GOT3 (cell line): ENCODE measurements at regions not wholly inside any gene's neighbourhood (a gene's known extent, or its start where the extent isn't known, plus 50 kb on each side); places are given as distances from the start of the nearest gene placed in this dataset.

Experiments used
- DNase-seq: peaks from one replicate; lab custom pipeline; 2025; ENCODE audit warnings: mixed read lengths; lab: John Stamatoyannopoulos, UW

DNA sequence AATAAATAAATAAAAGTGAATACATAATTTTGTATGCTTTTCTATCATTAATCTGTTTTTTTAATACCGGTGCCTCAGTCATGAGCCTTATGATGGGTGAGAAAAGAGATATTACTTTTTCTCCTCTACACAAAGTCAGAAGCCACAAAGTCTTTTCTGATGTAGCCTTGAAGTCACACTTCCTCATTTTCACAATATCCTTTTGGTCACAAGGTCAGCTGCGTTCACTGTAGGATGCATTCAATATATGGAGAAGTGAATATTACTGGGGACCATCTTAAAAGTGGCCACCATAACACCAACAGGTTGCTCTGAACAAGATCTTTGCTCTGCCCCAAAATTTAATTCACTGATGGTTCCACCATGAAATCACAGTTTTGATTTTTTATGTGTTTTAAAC, 83.3 kb upstream of the TNR start:
- DNase-seq = no peak

DNA sequence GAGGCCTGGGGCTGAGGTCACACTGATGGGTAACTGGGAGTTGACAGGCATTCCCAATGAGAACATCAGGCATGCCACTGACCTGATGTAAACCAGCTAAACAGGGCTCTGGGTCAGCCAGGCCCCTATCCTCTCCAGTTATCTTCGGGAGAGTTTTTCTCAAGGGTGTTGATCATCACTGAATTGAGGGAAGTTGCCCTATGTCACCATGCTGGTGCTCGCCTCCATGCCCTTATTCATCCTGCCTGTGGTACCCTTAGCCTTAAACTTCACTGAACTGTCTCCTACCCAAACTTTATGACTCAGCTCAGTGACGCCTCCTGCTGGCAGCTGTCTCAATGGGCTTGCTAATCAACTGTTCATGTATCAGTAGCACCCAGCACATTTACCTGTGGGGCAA, 80.7 kb upstream of the TNR start:
- no peak for DNase-seq

- DNase-seq = no peak
Measured at GRCh38 chr1:175823406-175823805, 80.0 kb upstream of the TNR start.

DNA sequence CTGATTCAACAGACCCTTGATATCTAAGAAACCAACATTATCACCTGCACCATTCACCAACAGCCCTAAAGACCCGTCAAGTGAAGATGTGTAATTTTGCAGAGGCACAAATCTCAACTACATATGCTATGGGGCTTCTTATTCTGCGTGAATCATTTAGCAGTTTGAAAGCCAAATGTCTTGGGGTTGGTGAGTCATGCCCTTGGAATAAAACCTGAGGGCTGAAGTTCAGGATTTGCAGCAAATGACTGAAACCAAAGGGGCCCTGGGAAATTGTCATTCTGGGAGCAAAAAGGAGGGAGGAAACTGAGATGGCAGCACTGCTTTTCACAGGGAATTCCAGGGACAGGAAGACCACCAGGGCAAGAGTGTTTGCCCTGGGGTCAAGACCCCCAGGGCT, 79.2 kb upstream of the TNR start:
- DNase-seq = no peak

- DNase-seq = no peak
Measured at GRCh38 chr1:175820456-175821025, 77.1 kb upstream of the TNR start.

DNA sequence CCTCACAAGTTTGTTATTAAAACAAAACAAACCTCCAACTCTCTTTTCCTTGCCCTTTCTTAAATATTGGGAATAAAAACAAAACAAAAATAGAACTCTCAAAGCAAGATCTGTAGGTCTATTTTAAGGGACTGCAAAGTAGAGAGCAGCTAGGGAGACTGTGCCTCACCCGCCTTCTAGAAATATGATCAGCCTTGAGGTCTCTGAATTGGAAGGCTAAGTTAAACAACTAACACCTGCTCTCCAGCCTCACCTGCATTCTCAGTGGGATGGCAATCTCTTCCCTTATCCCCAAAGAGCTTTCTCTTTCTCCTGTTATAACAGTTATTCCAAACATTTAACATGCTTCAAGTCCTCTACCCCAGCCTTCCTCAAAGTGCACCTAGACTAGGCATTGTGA, 75.5 kb upstream of the TNR start:
- DNase-seq = no peak

DNA sequence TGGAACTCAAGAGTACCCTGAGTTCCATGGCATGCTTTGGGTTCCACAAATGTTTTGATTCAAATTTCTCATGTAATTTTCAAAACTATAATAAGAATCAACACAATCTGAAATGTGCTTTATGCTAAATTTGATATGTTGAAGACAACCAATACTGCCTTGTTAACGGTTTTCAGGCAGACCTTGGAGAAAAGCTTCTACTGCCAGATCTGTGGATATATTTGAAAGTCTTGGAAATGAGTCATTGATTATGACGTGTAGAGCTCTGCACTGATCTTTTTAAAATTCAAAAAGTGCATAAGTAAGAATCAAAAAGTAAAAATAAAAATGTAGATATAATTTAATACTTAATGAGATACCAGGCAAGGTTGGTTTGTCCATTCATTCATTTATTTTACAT, 74.0 kb upstream of the TNR start:
- DNase-seq = no peak

- no peak for DNase-seq
Measured at GRCh38 chr1:175814885-175815284, 71.5 kb upstream of the TNR start.

- no peak for DNase-seq
Measured at GRCh38 chr1:175812936-175813335, 69.5 kb upstream of the TNR start.

GRCh38 chr1:175810305-175810704, 66.9 kb upstream of the TNR start:
- DNase-seq = no peak

DNA sequence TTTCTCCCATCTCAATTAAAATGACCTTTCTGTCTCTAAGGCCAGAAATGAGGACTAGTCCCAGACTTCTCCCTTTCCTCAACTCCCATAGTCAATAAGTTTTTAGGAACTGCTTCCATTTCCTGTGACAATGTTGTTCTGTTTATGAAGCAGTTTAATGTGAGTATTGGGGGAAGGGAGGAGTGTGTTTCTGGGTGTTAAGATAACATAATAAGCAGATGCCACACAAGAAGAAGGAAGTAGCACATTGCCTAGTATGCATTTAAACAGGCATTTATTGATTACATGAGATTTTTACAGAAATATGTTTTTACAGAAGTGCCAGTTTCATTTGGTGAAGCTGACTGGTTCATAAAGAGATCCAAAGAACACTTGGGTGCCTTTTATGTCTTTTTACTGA, 65.6 kb upstream of the TNR start:
- DNase-seq = no peak

GRCh38 chr1:175808573-175808972, 65.2 kb upstream of the TNR start:
- DNase-seq = no peak

GRCh38 chr1:175804561-175804960, 61.2 kb upstream of the TNR start:
- no peak for DNase-seq

DNA sequence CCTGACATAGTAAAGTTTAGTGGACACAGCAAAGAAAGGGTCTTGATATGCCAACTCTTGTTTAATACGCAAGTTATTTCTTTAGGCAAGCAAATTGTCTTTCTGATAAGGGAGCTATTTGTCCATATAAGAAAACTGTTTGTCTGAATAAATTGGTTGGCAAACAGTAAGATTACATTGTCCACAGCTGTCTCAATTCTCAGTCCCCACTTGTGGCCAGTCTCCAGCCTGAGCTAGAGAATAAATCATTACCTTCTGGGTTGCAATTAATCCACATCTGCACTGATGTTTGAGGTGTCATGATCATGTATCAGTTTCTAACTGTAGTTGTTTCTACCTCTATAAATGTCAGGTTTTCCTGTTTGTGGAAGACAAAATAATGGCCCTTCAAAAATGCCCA, 60.0 kb upstream of the TNR start:
- DNase-seq = no peak

- no peak for DNase-seq
Measured at GRCh38 chr1:175802407-175803123, 59.2 kb upstream of the TNR start.

DNA sequence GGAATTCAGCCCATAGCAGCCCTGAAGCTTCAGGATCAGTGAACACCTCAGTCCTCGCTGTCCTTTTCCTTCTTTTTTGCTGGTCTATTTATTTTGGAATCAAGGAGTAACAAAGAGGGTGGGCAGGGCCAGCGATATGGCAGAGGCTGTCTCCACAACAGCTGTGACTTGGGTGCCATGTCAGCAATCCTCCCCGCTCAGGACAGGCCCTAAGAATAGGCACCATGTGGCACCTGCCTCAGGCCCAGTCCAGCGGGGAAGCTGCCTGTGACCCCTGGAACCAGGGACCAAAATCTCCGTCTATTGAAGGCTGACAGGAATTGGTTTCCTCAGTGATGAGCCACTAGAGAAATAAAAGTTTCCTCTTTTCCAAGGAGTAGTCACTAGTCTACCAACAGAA, 58.6 kb upstream of the TNR start:
- no peak for DNase-seq

- DNase-seq = no peak
Measured at GRCh38 chr1:175797576-175797975, 54.2 kb upstream of the TNR start.

- DNase-seq = no peak
Measured at GRCh38 chr1:175794586-175794985, 51.2 kb upstream of the TNR start.

DNA sequence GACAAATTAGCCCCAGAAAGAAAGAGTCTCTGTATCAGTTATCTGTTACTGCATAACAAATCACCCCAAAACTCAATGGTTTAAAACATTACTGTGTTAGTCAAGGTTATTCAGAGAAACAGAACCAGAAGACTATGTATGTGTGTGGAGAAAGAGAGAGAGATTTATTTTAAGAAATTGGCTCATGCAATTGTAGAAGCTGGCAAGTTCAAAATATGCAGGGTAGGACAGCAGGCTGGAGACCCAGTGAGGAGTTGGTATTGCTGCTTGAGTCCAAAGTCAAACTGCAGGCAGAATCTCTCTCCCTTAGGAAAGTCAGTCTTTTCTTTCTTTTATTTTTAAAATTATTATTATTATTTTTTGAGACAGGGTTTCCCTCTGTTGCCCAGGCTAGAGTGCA, 50.2 kb upstream of the TNR start:
- no peak for DNase-seq
